ENCODE measurements at regions not wholly inside any gene's neighbourhood (a gene's known extent, or its start where the extent isn't known, plus 50 kb on each side); places are given as distances from the start of the nearest gene placed in this dataset.

DNA sequence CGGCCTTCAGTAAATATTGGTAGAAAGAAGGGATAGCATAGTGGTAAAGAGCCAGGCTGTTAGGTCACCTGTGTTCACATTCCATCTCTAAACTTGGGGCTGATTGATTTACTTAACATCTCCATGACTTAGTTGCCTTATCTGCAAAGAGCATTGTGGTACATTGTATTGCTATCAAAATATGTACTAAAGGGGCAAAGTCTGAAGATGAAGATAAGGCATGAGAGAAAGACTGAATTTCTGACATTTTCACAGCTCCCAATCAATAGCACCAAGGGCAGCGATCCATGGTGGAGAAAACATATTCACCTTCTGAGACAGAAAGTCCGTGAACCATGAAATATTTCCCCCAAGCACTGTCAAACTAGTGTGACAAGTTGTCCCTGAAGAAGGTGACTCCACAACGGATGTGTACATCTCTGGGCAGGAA, 223.3 kb upstream of the STXBP5 start (continued):
- TF ChIP-seq ZBTB43 (CRISPR knock-in tag; IDR thresholded peaks at IDR 0.05): no peak
- no peak for TF ChIP-seq ZNF317 (CRISPR knock-in tag; IDR thresholded peaks at IDR 0.05; ENCODE audit: borderline replicate concordance, low read depth)
- TF ChIP-seq, protein P1, sequence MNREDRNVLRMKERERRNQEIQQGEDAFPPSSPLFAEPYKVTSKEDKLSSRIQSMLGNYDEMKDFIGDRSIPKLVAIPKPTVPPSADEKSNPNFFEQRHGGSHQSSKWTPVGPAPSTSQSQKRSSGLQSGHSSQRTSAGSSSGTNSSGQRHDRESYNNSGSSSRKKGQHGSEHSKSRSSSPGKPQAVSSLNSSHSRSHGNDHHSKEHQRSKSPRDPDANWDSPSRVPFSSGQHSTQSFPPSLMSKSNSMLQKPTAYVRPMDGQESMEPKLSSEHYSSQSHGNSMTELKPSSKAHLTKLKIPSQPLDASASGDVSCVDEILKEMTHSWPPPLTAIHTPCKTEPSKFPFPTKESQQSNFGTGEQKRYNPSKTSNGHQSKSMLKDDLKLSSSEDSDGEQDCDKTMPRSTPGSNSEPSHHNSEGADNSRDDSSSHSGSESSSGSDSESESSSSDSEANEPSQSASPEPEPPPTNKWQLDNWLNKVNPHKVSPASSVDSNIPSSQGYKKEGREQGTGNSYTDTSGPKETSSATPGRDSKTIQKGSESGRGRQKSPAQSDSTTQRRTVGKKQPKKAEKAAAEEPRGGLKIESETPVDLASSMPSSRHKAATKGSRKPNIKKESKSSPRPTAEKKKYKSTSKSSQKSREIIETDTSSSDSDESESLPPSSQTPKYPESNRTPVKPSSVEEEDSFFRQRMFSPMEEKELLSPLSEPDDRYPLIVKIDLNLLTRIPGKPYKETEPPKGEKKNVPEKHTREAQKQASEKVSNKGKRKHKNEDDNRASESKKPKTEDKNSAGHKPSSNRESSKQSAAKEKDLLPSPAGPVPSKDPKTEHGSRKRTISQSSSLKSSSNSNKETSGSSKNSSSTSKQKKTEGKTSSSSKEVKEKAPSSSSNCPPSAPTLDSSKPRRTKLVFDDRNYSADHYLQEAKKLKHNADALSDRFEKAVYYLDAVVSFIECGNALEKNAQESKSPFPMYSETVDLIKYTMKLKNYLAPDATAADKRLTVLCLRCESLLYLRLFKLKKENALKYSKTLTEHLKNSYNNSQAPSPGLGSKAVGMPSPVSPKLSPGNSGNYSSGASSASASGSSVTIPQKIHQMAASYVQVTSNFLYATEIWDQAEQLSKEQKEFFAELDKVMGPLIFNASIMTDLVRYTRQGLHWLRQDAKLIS (CRISPR knock-in tag; IDR thresholded peaks at IDR 0.05; ENCODE audit: borderline replicate concordance): no peak
- TF ChIP-seq, protein P2, sequence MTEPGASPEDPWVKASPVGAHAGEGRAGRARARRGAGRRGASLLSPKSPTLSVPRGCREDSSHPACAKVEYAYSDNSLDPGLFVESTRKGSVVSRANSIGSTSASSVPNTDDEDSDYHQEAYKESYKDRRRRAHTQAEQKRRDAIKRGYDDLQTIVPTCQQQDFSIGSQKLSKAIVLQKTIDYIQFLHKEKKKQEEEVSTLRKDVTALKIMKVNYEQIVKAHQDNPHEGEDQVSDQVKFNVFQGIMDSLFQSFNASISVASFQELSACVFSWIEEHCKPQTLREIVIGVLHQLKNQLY (CRISPR knock-in tag; IDR thresholded peaks at IDR 0.05): no peak

- Mint-ChIP-seq H3K4me1 (peaks cover 7% of the 10 kb centered on the region; the same call in 1 of the 2 replicates), H3K9me3 (peaks cover 6% of the 10 kb centered on the region; the same call in 1 of the 2 replicates), H3K27me3 (ENCODE audit: low read depth) (no peaks in the 10 kb centered on the region), H3K27ac (no peak overlapping the region), H3K36me3 (no peaks in the 10 kb centered on the region), H3K4me3 (no peak overlapping the region)
- no peak; the same call in 1 of the 2 replicates for ATAC-seq
- ChIA-PET CTCF (no interaction called here), POLR2A (no interaction called here)
- no peak for DNase-seq (ENCODE audit: low spot score)
- TF ChIP-seq, protein P3, sequence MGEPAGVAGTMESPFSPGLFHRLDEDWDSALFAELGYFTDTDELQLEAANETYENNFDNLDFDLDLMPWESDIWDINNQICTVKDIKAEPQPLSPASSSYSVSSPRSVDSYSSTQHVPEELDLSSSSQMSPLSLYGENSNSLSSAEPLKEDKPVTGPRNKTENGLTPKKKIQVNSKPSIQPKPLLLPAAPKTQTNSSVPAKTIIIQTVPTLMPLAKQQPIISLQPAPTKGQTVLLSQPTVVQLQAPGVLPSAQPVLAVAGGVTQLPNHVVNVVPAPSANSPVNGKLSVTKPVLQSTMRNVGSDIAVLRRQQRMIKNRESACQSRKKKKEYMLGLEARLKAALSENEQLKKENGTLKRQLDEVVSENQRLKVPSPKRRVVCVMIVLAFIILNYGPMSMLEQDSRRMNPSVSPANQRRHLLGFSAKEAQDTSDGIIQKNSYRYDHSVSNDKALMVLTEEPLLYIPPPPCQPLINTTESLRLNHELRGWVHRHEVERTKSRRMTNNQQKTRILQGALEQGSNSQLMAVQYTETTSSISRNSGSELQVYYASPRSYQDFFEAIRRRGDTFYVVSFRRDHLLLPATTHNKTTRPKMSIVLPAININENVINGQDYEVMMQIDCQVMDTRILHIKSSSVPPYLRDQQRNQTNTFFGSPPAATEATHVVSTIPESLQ (CRISPR knock-in tag; IDR thresholded peaks at IDR 0.05): no peak
- TF ChIP-seq, protein P1 (CRISPR knock-in tag; IDR thresholded peaks at IDR 0.05; ENCODE audit: borderline replicate concordance): no peak
- TF ChIP-seq, protein P4, sequence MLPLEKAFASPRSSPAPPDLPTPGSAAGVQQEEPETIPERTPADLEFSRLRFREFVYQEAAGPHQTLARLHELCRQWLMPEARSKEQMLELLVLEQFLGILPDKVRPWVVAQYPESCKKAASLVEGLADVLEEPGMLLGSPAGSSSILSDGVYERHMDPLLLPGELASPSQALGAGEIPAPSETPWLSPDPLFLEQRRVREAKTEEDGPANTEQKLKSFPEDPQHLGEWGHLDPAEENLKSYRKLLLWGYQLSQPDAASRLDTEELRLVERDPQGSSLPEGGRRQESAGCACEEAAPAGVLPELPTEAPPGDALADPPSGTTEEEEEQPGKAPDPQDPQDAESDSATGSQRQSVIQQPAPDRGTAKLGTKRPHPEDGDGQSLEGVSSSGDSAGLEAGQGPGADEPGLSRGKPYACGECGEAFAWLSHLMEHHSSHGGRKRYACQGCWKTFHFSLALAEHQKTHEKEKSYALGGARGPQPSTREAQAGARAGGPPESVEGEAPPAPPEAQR (CRISPR knock-in tag; IDR thresholded peaks at IDR 0.05): no peak
- no peak for TF ChIP-seq OVOL2 (CRISPR knock-in tag; IDR thresholded peaks at IDR 0.05; ENCODE audit: borderline replicate concordance)
- no peak for TF ChIP-seq ETV6 (CRISPR knock-in tag; IDR thresholded peaks at IDR 0.05)
- TF ChIP-seq, protein P5, sequence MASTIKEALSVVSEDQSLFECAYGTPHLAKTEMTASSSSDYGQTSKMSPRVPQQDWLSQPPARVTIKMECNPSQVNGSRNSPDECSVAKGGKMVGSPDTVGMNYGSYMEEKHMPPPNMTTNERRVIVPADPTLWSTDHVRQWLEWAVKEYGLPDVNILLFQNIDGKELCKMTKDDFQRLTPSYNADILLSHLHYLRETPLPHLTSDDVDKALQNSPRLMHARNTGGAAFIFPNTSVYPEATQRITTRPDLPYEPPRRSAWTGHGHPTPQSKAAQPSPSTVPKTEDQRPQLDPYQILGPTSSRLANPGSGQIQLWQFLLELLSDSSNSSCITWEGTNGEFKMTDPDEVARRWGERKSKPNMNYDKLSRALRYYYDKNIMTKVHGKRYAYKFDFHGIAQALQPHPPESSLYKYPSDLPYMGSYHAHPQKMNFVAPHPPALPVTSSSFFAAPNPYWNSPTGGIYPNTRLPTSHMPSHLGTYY (CRISPR knock-in tag; IDR thresholded peaks at IDR 0.05): no peak
- TF ChIP-seq ZNF317 (CRISPR knock-in tag; IDR thresholded peaks at IDR 0.05; ENCODE audit: borderline replicate concordance, low read depth): no peak
- TF ChIP-seq PREB (CRISPR knock-in tag; IDR thresholded peaks at IDR 0.05; ENCODE audit: borderline replicate concordance): no peak
- no peak for TF ChIP-seq CTCF (IDR thresholded peaks at IDR 0.05)
- TF ChIP-seq ESRRA (CRISPR knock-in tag; IDR thresholded peaks at IDR 0.05; ENCODE audit: borderline replicate concordance): no peak
- no peak for TF ChIP-seq CBFB (CRISPR knock-in tag; IDR thresholded peaks at IDR 0.05; ENCODE audit: low read depth)
Observed at GRCh38 chr6:146981981-146982380, 222.2 kb upstream of the STXBP5 start.

Measured in WTC11 (cell line).